Osteocyte (in vitro differentiated cells): ENCODE measurements at regions not wholly inside any gene's neighbourhood (a gene's known extent, or its start where the extent isn't known, plus 50 kb on each side); places are given as distances from the start of the nearest gene placed in this dataset.

Experiments used
- DNase-seq: peaks from one replicate; pipeline ENCODE4 v3.0.0; 2021; ENCODE audit warnings: mixed read lengths; ENCODE audit not compliant: unreplicated experiment; ENCODE audit errors: extremely low spot score
- H3K27ac Mint-ChIP-seq: one replicate; pipeline ENCODE4 v1.8.0; 2021; ENCODE audit warnings: mild to moderate bottlenecking, mixed read lengths; ENCODE audit not compliant: unreplicated experiment
- H3K27me3 Mint-ChIP-seq: one replicate; pipeline ENCODE4 v1.8.0; 2021; ENCODE audit warnings: mixed read lengths; ENCODE audit not compliant: unreplicated experiment
- H3K36me3 Mint-ChIP-seq: one replicate; pipeline ENCODE4 v1.8.0; 2021; ENCODE audit warnings: mixed read lengths; ENCODE audit not compliant: unreplicated experiment
- H3K4me1 Mint-ChIP-seq: one replicate; pipeline ENCODE4 v1.8.0; 2021; ENCODE audit warnings: mixed read lengths; ENCODE audit not compliant: unreplicated experiment
- H3K4me3 Mint-ChIP-seq: one replicate; pipeline ENCODE4 v1.8.0; 2021; ENCODE audit warnings: mild to moderate bottlenecking, moderate library complexity, mixed read lengths; ENCODE audit not compliant: unreplicated experiment
- H3K9me3 Mint-ChIP-seq: one replicate; pipeline ENCODE4 v1.8.0; 2021; ENCODE audit warnings: mixed read lengths; ENCODE audit not compliant: unreplicated experiment
- TF ChIP-seq, protein P1 (sequence below): fragments of 200-600 bp; sonication (generic); IDR thresholded peaks from 2 replicates; pipeline ENCODE4 v1.5.0; 2021; ENCODE audit warnings: antibody characterized with exemption, mild to moderate bottlenecking, moderate library complexity

DNA sequence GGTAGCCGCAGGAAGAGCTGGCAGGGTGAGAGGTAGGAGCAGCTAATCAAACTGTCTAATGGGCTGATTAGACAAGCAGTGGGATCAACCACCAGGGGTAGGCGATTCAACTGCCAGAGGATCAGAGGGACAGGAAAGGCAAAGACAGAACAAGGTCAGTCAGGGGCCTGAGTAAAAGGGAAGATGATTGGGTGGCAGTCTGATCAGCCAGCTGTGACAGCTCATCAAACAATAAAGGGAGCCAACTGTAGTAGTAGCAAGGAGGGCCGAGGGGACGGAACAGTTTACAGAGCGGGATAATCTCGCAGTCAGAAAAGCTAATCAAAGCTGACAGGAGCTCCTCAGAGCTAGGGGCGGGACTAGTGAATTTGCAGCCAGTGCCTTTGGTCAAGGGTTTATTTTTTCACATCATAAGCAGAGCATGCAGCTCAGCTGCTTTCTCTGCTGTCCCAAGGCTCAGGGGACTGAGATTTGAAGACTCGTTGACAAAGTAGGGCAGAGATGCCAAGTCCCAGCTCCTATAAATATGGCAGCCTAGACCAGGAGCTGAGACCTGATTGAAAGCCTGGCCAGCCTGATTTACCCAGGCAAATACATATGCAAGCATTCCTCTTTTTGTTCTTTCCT lies 418.2 kb downstream of the GABRG2 start:
- peaks cover 16% of the 10 kb centered on the region for H3K9me3 Mint-ChIP-seq
- no peak overlapping the region for H3K4me3 Mint-ChIP-seq
- no peaks in the 10 kb centered on the region for H3K4me1 Mint-ChIP-seq
- no peaks in the 10 kb centered on the region for H3K36me3 Mint-ChIP-seq
- no peaks in the 10 kb centered on the region for H3K27me3 Mint-ChIP-seq
- TF ChIP-seq, protein P1, sequence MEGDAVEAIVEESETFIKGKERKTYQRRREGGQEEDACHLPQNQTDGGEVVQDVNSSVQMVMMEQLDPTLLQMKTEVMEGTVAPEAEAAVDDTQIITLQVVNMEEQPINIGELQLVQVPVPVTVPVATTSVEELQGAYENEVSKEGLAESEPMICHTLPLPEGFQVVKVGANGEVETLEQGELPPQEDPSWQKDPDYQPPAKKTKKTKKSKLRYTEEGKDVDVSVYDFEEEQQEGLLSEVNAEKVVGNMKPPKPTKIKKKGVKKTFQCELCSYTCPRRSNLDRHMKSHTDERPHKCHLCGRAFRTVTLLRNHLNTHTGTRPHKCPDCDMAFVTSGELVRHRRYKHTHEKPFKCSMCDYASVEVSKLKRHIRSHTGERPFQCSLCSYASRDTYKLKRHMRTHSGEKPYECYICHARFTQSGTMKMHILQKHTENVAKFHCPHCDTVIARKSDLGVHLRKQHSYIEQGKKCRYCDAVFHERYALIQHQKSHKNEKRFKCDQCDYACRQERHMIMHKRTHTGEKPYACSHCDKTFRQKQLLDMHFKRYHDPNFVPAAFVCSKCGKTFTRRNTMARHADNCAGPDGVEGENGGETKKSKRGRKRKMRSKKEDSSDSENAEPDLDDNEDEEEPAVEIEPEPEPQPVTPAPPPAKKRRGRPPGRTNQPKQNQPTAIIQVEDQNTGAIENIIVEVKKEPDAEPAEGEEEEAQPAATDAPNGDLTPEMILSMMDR: no peak
- H3K27ac Mint-ChIP-seq: no peak overlapping the region
- no peak for DNase-seq

DNA sequence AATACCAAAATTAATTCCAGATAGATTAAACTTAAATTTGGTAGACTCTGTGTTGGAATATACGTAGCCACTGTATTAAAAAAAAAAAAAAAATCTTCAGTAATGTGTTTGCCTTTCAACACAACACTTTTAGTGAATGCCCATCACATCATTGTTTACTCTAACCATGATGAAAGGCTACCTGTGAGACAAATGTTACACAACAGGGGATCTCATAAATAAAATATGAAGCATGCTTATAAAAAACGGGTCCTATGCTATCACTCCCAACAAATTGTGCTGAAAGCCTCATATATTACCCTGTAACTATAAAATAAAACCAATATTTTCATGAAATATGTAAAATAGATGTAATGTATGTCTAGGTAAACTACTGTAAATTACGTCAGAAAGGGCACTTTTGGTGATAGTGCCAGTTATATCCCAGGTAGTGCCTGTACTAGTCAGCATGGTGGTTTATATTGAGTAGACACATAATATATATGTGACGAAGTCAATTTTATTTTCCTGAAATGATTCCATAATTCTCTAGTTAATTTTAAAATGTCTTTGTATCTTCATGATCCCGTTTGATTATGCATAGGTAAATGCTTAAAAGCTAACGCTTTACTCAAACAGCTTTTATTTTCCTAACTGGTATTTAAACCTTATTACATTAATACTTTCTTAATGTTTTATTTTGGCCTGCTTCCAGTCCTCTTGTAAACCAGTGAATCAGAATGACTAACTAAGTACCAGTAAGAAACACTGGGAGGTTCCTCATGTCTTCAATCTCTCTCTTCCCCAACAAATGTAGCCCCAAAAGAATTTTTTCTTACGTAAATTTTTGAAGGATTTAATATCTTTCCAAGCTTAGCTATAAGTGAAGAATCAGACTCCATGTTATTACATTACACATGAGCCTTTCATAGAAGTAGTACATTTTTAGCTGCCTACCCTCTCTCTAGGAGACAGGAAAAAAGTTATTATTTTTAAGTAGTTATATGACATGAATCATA lies 420.3 kb downstream of the GABRG2 start:
- Mint-ChIP-seq H3K9me3 (peaks cover 11% of the 10 kb centered on the region), H3K4me1 (no peaks in the 10 kb centered on the region), H3K36me3 (no peaks in the 10 kb centered on the region), H3K4me3 (no peak overlapping the region), H3K27me3 (no peaks in the 10 kb centered on the region), H3K27ac (no peak overlapping the region)
- TF ChIP-seq, protein P1: no peak
- no peak for DNase-seq

DNA sequence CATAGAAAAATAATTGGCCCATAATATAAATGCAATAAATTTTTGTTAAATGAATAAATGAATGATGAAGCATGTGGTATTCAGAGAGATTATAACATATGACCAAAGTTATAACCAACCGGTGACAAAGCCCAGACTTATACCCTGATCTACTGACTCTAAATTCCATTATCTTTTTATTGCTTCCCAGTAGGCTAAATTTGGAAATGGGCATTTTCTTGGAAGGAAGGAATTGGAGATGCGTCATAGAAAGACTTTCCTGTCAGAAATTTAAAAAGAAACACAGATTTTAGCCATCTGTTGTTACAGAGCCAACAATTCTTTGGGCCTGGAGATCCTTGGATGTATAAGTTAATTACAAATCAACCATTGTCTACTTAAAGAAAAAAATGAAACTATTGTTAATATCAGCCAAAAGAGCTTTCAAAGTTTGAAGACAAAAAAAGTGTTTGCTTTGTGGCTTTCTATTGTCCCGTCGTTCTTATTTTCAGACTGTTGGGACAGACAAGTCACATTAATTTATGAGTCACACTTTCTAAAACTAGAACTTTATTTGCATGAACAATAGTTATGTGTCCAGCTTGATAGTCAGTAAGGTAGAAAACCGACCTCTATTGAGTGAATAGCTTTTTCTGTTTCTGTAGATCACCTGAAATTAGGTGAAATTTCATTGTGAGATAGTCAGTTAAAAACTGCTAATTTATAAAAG lies 428.7 kb downstream of the GABRG2 start:
- DNase-seq: no peak
- TF ChIP-seq, protein P1: no peak
- no peaks in the 10 kb centered on the region for H3K36me3 Mint-ChIP-seq
- peaks cover 18% of the 10 kb centered on the region for H3K9me3 Mint-ChIP-seq
- H3K4me3 Mint-ChIP-seq: no peak overlapping the region
- H3K4me1 Mint-ChIP-seq: no peaks in the 10 kb centered on the region
- H3K27ac Mint-ChIP-seq: no peak overlapping the region
- no peaks in the 10 kb centered on the region for H3K27me3 Mint-ChIP-seq

DNA sequence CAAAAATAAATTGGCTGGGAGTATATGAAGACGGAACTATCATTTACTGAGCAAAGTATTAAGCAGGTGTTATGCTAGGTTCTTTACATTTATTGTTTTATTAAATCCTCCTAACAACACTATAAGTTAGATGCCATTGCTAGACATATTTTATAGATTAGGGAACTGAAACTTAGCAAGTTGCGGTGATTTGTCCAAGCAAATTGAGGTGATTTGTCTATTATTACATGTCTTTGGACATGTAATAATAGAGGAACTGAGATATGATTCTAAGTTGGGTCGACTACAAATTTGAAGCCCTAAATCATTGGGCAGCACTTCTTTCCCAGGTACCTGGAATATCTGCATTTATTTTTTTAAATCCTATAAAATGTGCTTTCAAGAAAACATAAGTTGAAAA lies 429.9 kb downstream of the GABRG2 start:
- H3K9me3 Mint-ChIP-seq: peaks cover 23% of the 10 kb centered on the region
- H3K4me1 Mint-ChIP-seq: no peaks in the 10 kb centered on the region
- no peaks in the 10 kb centered on the region for H3K27me3 Mint-ChIP-seq
- no peak overlapping the region for H3K4me3 Mint-ChIP-seq
- no peak for DNase-seq
- no peak overlapping the region for H3K27ac Mint-ChIP-seq
- H3K36me3 Mint-ChIP-seq: no peaks in the 10 kb centered on the region
- TF ChIP-seq, protein P1: no peak
